Kidney (tissue), 13 donors: ENCODE measurements at regions not wholly inside any gene's neighbourhood (a gene's known extent, or its start where the extent isn't known, plus 50 kb on each side); places are given as distances from the start of the nearest gene placed in this dataset.

ENCODE experiments used
- DNase-seq, 5 donors: peaks; one replicate each; pipeline ENCODE4 v3.0.0-alpha.2; 2013 to 2020
- FAIRE-seq: peaks from 2 replicates; lab custom pipeline; 2012; peaks lifted over from hg19 to GRCh38; lab: Jason Lieb, UNC
- H3K27ac ChIP-seq, 2 donors: one replicate each; pipeline ENCODE4 v1.7.0; 2013; ENCODE audit warnings: low read depth in 2 of 2, low read length in 2 of 2, inconsistent platforms in 1 of 2
- H3K27me3 ChIP-seq: one replicate; pipeline ENCODE4 v1.7.1; 2013; ENCODE audit warnings: low read length, inconsistent platforms; ENCODE audit not compliant: control insufficient read depth, insufficient read depth
- H3K36me3 ChIP-seq, 3 donors: one replicate each; pipeline versions ENCODE4 v1.7.0 to v1.7.1; 2013; ENCODE audit warnings: low read length in 3 of 3, control low read depth in 1 of 3, inconsistent platforms in 1 of 3; ENCODE audit not compliant: insufficient read depth in 3 of 3, control insufficient read depth in 2 of 3
- H3K4me1 ChIP-seq, 3 donors: one replicate each; pipeline versions ENCODE4 v1.7.0 to v1.7.1; 2013; ENCODE audit warnings: low read length in 3 of 3, inconsistent platforms in 1 of 3, low read depth in 1 of 3; ENCODE audit not compliant: control insufficient read depth in 2 of 3, insufficient read depth in 2 of 3
- H3K4me3 ChIP-seq, 3 donors: one replicate each; pipeline versions ENCODE4 v1.7.0 to v1.8.1; 2013; ENCODE audit warnings: low read length in 3 of 3, control low read depth in 1 of 3, inconsistent platforms in 1 of 3
- H3K9ac ChIP-seq, 3 donors: one replicate each; pipeline versions ENCODE4 v1.7.0 to v1.7.1; 2013; ENCODE audit warnings: low read length in 3 of 3, control low read depth in 1 of 3, inconsistent platforms in 1 of 3
- H3K9me3 ChIP-seq, 3 donors: one replicate each; pipeline versions ENCODE4 v1.7.0 to v1.7.1; 2013; ENCODE audit warnings: low read length in 3 of 3, control low read depth in 1 of 3, inconsistent platforms in 1 of 3; ENCODE audit not compliant: control insufficient read depth in 2 of 3, insufficient read depth in 1 of 3
- CTCF ChIP-seq: IDR thresholded peaks from 3 replicates; pipeline ENCODE4 v1.5.1; 2012; ENCODE audit warnings: mild to moderate bottlenecking, moderate library complexity, borderline replicate concordance; ENCODE audit not compliant: insufficient read depth; ENCODE audit errors: extremely low read depth
- intact Hi-C: fragments of 100-400 bp; cut with DNase I; formaldehyde crosslinking; loops from one replicate; pipeline ENCODE4 v1.11.1; 2022
- donor health status: control.
- donor health status: control.
- donor health status: control.
- donor health status: control.
- donor health status: control.
- donor health status: DM: yes; HTN: yes; CAD: no.
- donor health status: Normal renal cell carcinoma (clear cell type).

- no peak overlapping the region for H3K4me3 ChIP-seq
- no peaks in the 10 kb centered on the region for H3K36me3 ChIP-seq
- H3K27ac ChIP-seq: no peak overlapping the region
- H3K9me3 ChIP-seq: no peaks in the 10 kb centered on the region
- intact Hi-C loops: no loop called here
- H3K4me1 ChIP-seq: no peaks in the 10 kb centered on the region
- no peak for TF ChIP-seq CTCF
- H3K27me3 ChIP-seq: no peaks in the 10 kb centered on the region
- DNase-seq (no peak), FAIRE-seq (no peak)
- H3K9ac ChIP-seq: no peak overlapping the region
Measured at GRCh38 chr3:135622215-135622614, 343.3 kb upstream of the PPP2R3A start.

GRCh38 chr3:135622656-135623055 is 342.9 kb upstream of the PPP2R3A start:
- intact Hi-C loops: no loop called here
- no peaks in the 10 kb centered on the region for H3K9me3 ChIP-seq
- no peak overlapping the region for H3K27ac ChIP-seq
- no peak for TF ChIP-seq CTCF
- H3K9ac ChIP-seq: no peak overlapping the region
- DNase-seq: no peak
- FAIRE-seq: no peak
- H3K4me3 ChIP-seq: no peak overlapping the region
- no peaks in the 10 kb centered on the region for H3K36me3 ChIP-seq
- H3K4me1 ChIP-seq: no peaks in the 10 kb centered on the region
- H3K27me3 ChIP-seq: no peaks in the 10 kb centered on the region

- DNase-seq: no peak
- intact Hi-C loops: no loop called here
- Histone ChIP-seq H3K4me1 (no peaks in the 10 kb centered on the region), H3K9ac (no peak overlapping the region), H3K36me3 (no peaks in the 10 kb centered on the region), H3K9me3 (no peaks in the 10 kb centered on the region), H3K27ac (no peak overlapping the region), H3K27me3 (no peaks in the 10 kb centered on the region), H3K4me3 (no peak overlapping the region)
- no peak for FAIRE-seq
- no peak for TF ChIP-seq CTCF
Measured at GRCh38 chr3:135623558-135623957, 342.0 kb upstream of the PPP2R3A start.

GRCh38 chr3:135627057-135627456 is 338.5 kb upstream of the PPP2R3A start:
- Histone ChIP-seq H3K4me3 (no peak overlapping the region), H3K36me3 (no peaks in the 10 kb centered on the region), H3K9me3 (no peaks in the 10 kb centered on the region), H3K27me3 (no peaks in the 10 kb centered on the region), H3K9ac (no peak overlapping the region), H3K4me1 (no peaks in the 10 kb centered on the region), H3K27ac (no peak overlapping the region)
- intact Hi-C loops: no loop called here
- FAIRE-seq (no peak), DNase-seq (no peak)
- TF ChIP-seq CTCF: no peak
